Neuronal stem cell (in vitro differentiated cells): ENCODE measurements at regions not wholly inside any gene's neighbourhood (a gene's known extent, or its start where the extent isn't known, plus 50 kb on each side); places are given as distances from the start of the nearest gene placed in this dataset.
"Not testable (repeated sequence)": the region's sequence is repeated elsewhere in the genome, so short reads cannot be mapped to it uniquely, and the experiment has no call there.

Experiments used
- DNase-seq: peaks from one replicate; pipeline ENCODE4 v3.0.0-alpha.2; 2013; ENCODE audit warnings: low spot score
- H2AFZ ChIP-seq: one replicate; pipeline ENCODE4 v1.6.1; 2013; ENCODE audit warnings: mild to moderate bottlenecking, low read length, inconsistent platforms
- H2AK5ac ChIP-seq: 2 replicates; pipeline ENCODE4 v1.6.1; 2013; ENCODE audit warnings: low read depth, mild to moderate bottlenecking, inconsistent platforms, low read length, moderate library complexity, mixed read lengths
- H2BK120ac ChIP-seq: 2 replicates; pipeline ENCODE4 v1.6.1; 2013; ENCODE audit warnings: low read depth, mild to moderate bottlenecking, inconsistent platforms, low read length, moderate library complexity, mixed read lengths
- H2BK12ac ChIP-seq: one replicate; pipeline ENCODE4 v1.6.1; 2013; ENCODE audit warnings: low read length, inconsistent platforms
- H2BK15ac ChIP-seq: 2 replicates; pipeline ENCODE4 v1.6.1; 2013; ENCODE audit warnings: mild to moderate bottlenecking, low read length, inconsistent platforms, mixed read lengths
- H2BK5ac ChIP-seq: one replicate; pipeline ENCODE4 v1.6.1; 2013; ENCODE audit warnings: inconsistent platforms, mild to moderate bottlenecking, low read length, moderate library complexity
- H3K14ac ChIP-seq: one replicate; pipeline ENCODE4 v1.6.1; 2013; ENCODE audit warnings: low read length, inconsistent platforms
- H3K18ac ChIP-seq: 2 replicates; pipeline ENCODE4 v1.6.1; 2013; ENCODE audit warnings: low read length, inconsistent platforms
- H3K23ac ChIP-seq: 2 replicates; pipeline ENCODE4 v1.6.1; 2013; ENCODE audit warnings: low read depth, mild to moderate bottlenecking, mixed read lengths, low read length, inconsistent platforms; ENCODE audit not compliant: poor library complexity
- H3K27ac ChIP-seq: replicated peaks from 3 replicates; pipeline ENCODE4 v1.5.1; 2013; ENCODE audit warnings: low read length, inconsistent platforms
- H3K27me3 ChIP-seq, 3 experiments: 2 replicates each; pipeline ENCODE4 v1.6.1; 2013; ENCODE audit warnings: low read length in 3 of 3, mild to moderate bottlenecking in 2 of 3, inconsistent platforms in 1 of 3, low read depth in 1 of 3, mixed read lengths in 1 of 3, moderate library complexity in 1 of 3; ENCODE audit not compliant: control insufficient read depth in 3 of 3, insufficient read depth in 3 of 3
- H3K36me3 ChIP-seq, 2 donors: replicated peaks in 1 of 2; 2 replicates each; pipeline ENCODE4 v1.6.1; 2013; ENCODE audit warnings: low read length in 2 of 2; ENCODE audit not compliant: control insufficient read depth in 2 of 2, insufficient read depth in 2 of 2
- H3K4ac ChIP-seq: 2 replicates; pipeline ENCODE4 v1.6.1; 2013; ENCODE audit warnings: inconsistent platforms, mild to moderate bottlenecking, low read length, moderate library complexity
- H3K4me1 ChIP-seq, 2 donors: 1 replicate in 1 of 2; 2 replicates in 1 of 2; pipeline ENCODE4 v1.6.1; 2013; ENCODE audit warnings: low read length in 2 of 2, low read depth in 1 of 2; ENCODE audit not compliant: control insufficient read depth in 2 of 2, insufficient read depth in 1 of 2
- H3K4me2 ChIP-seq: one replicate; pipeline ENCODE4 v1.6.1; 2013; ENCODE audit warnings: mild to moderate bottlenecking, low read length, inconsistent platforms; ENCODE audit not compliant: insufficient read depth, poor library complexity, severe bottlenecking
- H3K4me3 ChIP-seq, 2 donors: 2 replicates each; pipeline ENCODE4 v1.5.1; 2013; ENCODE audit warnings: low read length in 2 of 2, mild to moderate bottlenecking in 2 of 2, inconsistent platforms in 1 of 2, moderate library complexity in 1 of 2
- H3K79me1 ChIP-seq: one replicate; pipeline ENCODE4 v1.6.1; 2013; ENCODE audit warnings: low read depth, mild to moderate bottlenecking, inconsistent platforms, low read length, moderate library complexity
- H3K9ac ChIP-seq: one replicate; pipeline ENCODE4 v1.6.1; 2013; ENCODE audit warnings: mild to moderate bottlenecking, low read depth, low read length, inconsistent platforms; ENCODE audit not compliant: poor library complexity
- H3K9me3 ChIP-seq, 2 donors: replicated peaks in 1 of 2; 2 replicates each; pipeline versions ENCODE3 to v1.6.1; 2013; ENCODE audit warnings: low read length in 2 of 2, mild to moderate bottlenecking in 2 of 2, inconsistent platforms in 1 of 2, low read depth in 1 of 2, mixed read lengths in 1 of 2, moderate library complexity in 1 of 2; ENCODE audit not compliant: control insufficient read depth in 2 of 2, insufficient read depth in 1 of 2
- H4K8ac ChIP-seq: one replicate; pipeline ENCODE4 v1.6.1; 2013; ENCODE audit warnings: low read depth, mild to moderate bottlenecking, inconsistent platforms, low read length, moderate library complexity
- H4K91ac ChIP-seq: one replicate; pipeline ENCODE4 v1.6.1; 2013; ENCODE audit warnings: low read length, low read depth, mild to moderate bottlenecking, inconsistent platforms; ENCODE audit not compliant: poor library complexity
- WGBS, 2 donors: extraction: QIAGEN DNeasy Blood & Tissue Kit; methylation state at CpG; one replicate each; pipeline ENCODE4 v1.1.7; 2013; ENCODE audit warnings: missing lambda C conversion rate in 2 of 2, mixed read lengths in 1 of 2; ENCODE audit not compliant: insufficient read length in 2 of 2, insufficient replicate concordance in 1 of 2; ENCODE audit errors: extremely low coverage in 2 of 2; 5-methylcytosine and 5-hydroxymethylcytosine counted together

DNA sequence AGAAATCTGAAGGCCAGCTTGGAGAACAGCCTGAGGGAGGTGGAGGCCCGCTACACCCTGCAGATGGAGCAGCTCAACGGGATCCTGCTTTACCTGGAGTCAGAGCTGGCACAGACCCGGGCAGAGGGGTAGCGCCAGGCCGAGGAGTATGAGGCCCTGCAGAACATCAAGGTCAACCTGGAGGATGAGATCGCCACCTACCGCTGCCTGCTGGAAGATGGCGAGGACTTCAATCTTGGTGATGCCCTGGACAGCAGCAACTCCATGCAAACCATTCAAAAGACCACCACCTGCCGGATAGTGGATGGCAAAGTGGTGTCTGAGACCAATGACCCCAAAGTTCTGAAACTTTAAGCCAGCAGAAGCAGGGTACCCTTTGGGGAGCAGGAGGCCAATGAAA lies 318.4 kb downstream of the ZFHX3 start:
- not testable (repeated sequence) for H3K79me1 ChIP-seq, H3K23ac ChIP-seq, H2AFZ ChIP-seq, H3K4ac ChIP-seq, H3K27ac ChIP-seq, H4K91ac ChIP-seq, H3K18ac ChIP-seq, H3K9ac ChIP-seq, H2BK5ac ChIP-seq, H2BK120ac ChIP-seq, H3K4me2 ChIP-seq, H2BK12ac ChIP-seq, H3K4me3 ChIP-seq, H2AK5ac ChIP-seq, DNase-seq, H4K8ac ChIP-seq, H3K36me3 ChIP-seq, H2BK15ac ChIP-seq, H3K14ac ChIP-seq, H3K9me3 ChIP-seq, H3K27me3 ChIP-seq, H3K4me1 ChIP-seq
- no CpG with 5 or more reads among the region's 9 CpGs for WGBS, 2 donors

DNA sequence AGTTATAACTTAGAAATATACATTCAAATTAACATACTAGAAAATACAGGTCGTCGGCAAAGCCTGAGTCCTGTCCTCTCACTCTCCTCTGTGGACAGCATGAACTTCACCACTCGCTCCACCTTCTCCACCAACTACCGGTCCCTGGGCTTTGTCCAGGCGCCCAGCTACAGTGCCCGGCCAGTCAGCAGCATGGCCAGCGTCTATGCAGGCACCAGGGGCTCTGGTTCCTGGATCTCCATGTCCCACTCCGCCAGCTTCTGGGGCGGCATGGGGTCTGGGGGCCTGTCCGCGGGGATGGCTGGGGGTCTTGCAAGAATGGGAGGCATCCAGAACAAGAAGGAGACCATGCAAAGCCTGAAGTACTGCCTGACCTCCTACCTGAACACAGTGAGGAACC lies 319.4 kb downstream of the ZFHX3 start:
- no peak overlapping the region for H3K4me3 ChIP-seq
- no peak overlapping the region for H2BK5ac ChIP-seq
- WGBS, 2 donors = no CpG with 5 or more reads among the region's 11 CpGs
- no peak overlapping the region for H4K91ac ChIP-seq
- H3K14ac ChIP-seq = no peak overlapping the region
- peaks cover 0 to 5% of the 10 kb centered on the region in 2 donors for H3K9me3 ChIP-seq
- H2AK5ac ChIP-seq = no peak overlapping the region
- H4K8ac ChIP-seq = no peak overlapping the region
- H2BK15ac ChIP-seq = no peak overlapping the region
- DNase-seq = no peak
- H3K27ac ChIP-seq = no peak overlapping the region
- no peak overlapping the region for H3K4me2 ChIP-seq
- no peak overlapping the region for H3K23ac ChIP-seq
- no peaks in the 10 kb centered on the region for H3K27me3 ChIP-seq
- no peak overlapping the region for H2BK120ac ChIP-seq
- H3K9ac ChIP-seq = no peak overlapping the region
- H3K18ac ChIP-seq = no peak overlapping the region
- no peak overlapping the region for H3K4ac ChIP-seq
- H3K4me1 ChIP-seq = peaks cover 0 to 2% of the 10 kb centered on the region in 2 donors
- no peak overlapping the region for H2BK12ac ChIP-seq
- peaks cover 2% of the 10 kb centered on the region for H3K79me1 ChIP-seq
- H2AFZ ChIP-seq = no peak overlapping the region
- peaks cover 2 to 7% of the 10 kb centered on the region in 2 donors for H3K36me3 ChIP-seq

DNA sequence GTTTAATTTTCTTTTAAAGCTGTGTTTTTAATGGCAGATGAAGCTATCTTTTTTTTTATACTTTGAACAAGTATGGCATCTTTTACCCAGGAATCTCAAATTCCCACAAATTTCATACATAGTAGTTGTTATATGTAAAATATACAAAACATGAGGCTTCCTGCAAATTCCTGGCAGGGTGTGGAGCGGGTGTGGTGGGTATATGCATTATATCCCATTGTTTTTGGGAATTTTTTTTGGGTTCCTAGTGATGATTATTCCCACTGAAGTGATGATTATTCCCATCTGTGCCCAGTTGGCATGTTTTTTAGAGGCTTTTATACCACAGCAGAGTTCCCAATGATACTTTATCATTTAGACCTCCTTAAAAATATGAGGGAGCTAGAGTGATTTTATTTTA lies 320.4 kb downstream of the ZFHX3 start:
- no peak overlapping the region for H2BK5ac ChIP-seq
- peaks cover 1 to 8% of the 10 kb centered on the region in 2 donors for H3K4me1 ChIP-seq
- no peak overlapping the region for H4K8ac ChIP-seq
- no CpG with 5 or more reads among the region's 1 CpG for WGBS, 2 donors
- H3K36me3 ChIP-seq = peaks cover 2 to 7% of the 10 kb centered on the region in 2 donors
- H2BK120ac ChIP-seq = no peak overlapping the region
- H2BK12ac ChIP-seq = no peak overlapping the region
- no peak overlapping the region for H4K91ac ChIP-seq
- H3K14ac ChIP-seq = no peak overlapping the region
- no peak for DNase-seq
- H2BK15ac ChIP-seq = no peak overlapping the region
- H3K4me3 ChIP-seq = no peak overlapping the region
- H3K27ac ChIP-seq = no peak overlapping the region
- H3K79me1 ChIP-seq = peaks cover 2% of the 10 kb centered on the region
- no peak overlapping the region for H3K18ac ChIP-seq
- peaks cover 0 to 5% of the 10 kb centered on the region in 2 donors for H3K9me3 ChIP-seq
- H2AK5ac ChIP-seq = no peak overlapping the region
- H3K27me3 ChIP-seq = no peaks in the 10 kb centered on the region
- H3K23ac ChIP-seq = no peak overlapping the region
- no peak overlapping the region for H3K4ac ChIP-seq
- no peak overlapping the region for H3K4me2 ChIP-seq
- H3K9ac ChIP-seq = no peak overlapping the region
- H2AFZ ChIP-seq = no peak overlapping the region

DNA sequence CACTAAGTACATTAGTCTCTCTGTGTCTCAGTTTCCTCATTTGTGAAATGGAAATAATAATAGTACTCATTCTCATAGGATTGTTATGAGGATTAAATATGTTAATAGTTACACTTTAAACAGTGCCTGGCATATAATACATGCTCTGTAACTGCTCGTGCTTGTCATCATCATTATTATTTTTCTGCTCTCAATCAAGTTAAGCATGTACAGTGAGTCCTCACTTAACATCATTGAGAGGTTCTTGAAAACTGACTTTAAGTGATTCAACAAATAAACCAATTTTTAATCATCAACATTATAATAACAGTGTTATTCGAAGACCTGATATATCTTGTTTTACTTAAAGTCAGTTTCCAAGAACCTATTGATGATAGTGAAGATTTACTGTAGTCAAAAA lies 322.3 kb downstream of the ZFHX3 start:
- H2AFZ ChIP-seq = no peak overlapping the region
- H4K91ac ChIP-seq = no peak overlapping the region
- H3K4me2 ChIP-seq = no peak overlapping the region
- peaks cover under 1% of the 10 kb centered on the region for H3K79me1 ChIP-seq
- no peak overlapping the region for H2AK5ac ChIP-seq
- H3K4ac ChIP-seq = no peak overlapping the region
- H3K27me3 ChIP-seq = no peaks in the 10 kb centered on the region
- no peak overlapping the region for H2BK120ac ChIP-seq
- DNase-seq = no peak
- peaks cover 2 to 7% of the 10 kb centered on the region in 2 donors for H3K36me3 ChIP-seq
- no peak overlapping the region for H2BK12ac ChIP-seq
- no peak overlapping the region for H3K14ac ChIP-seq
- WGBS, 2 donors = no CpG with 5 or more reads among the region's 2 CpGs
- H3K9me3 ChIP-seq = no peaks in the 10 kb centered on the region
- no peak overlapping the region for H3K4me3 ChIP-seq
- H3K18ac ChIP-seq = no peak overlapping the region
- H3K23ac ChIP-seq = no peak overlapping the region
- no peak overlapping the region for H2BK15ac ChIP-seq
- H3K9ac ChIP-seq = no peak overlapping the region
- no peak overlapping the region for H3K27ac ChIP-seq
- H3K4me1 ChIP-seq = peaks cover 6 to 18% of the 10 kb centered on the region in 2 donors
- no peak overlapping the region for H2BK5ac ChIP-seq
- no peak overlapping the region for H4K8ac ChIP-seq
